GM12892 (cell line): ENCODE measurements at regions not wholly inside any gene's neighbourhood (a gene's known extent, or its start where the extent isn't known, plus 50 kb on each side); places are given as distances from the start of the nearest gene placed in this dataset.

Experiments
- POLR2A ChIP-seq: IDR thresholded peaks from 2 replicates; pipeline ENCODE4 v1.6.1; 2011; ENCODE audit warnings: low read depth, low read length, control low read depth
- POLR2AphosphoS5 ChIP-seq: IDR thresholded peaks from 2 replicates; pipeline ENCODE4 v1.6.1; 2011; ENCODE audit warnings: low read depth, low read length, control low read depth
- TAF1 ChIP-seq: IDR thresholded peaks from 2 replicates; pipeline ENCODE4 v1.6.1; 2011; ENCODE audit warnings: low read depth, mild to moderate bottlenecking, control low read depth, low read length, borderline replicate concordance

- no peak for TF ChIP-seq POLR2A
- no peak for TF ChIP-seq POLR2AphosphoS5
- no peak for TF ChIP-seq TAF1
Observed at GRCh38 chr3:40972350-40972749, 227.0 kb upstream of the CTNNB1 start.
